ENCODE measurements at regions not wholly inside any gene's neighbourhood (a gene's known extent, or its start where the extent isn't known, plus 50 kb on each side); places are given as distances from the start of the nearest gene placed in this dataset.

- no peak for TF ChIP-seq CTCF (IDR thresholded peaks at IDR 0.05; ENCODE audit: poor library complexity, severe bottlenecking)
- TF ChIP-seq EP300 (conservative IDR thresholded peaks at IDR 0.05; ENCODE audit: poor library complexity, severe bottlenecking), result no peak
Measured at GRCh38 chr3:159196359-159196758, 394.5 kb downstream of the MFSD1 start.

All from neural cell (in vitro differentiated cells).